ENCODE measurements at regions not wholly inside any gene's neighbourhood (a gene's known extent, or its start where the extent isn't known, plus 50 kb on each side); places are given as distances from the start of the nearest gene placed in this dataset.

GRCh38 chr17:77817953-77818352 lies 140.6 kb upstream of the TNRC6C start:
- Histone ChIP-seq H3K9ac (ENCODE audit: insufficient read depth in 1 of 2, low read depth in 2 of 2, low read length in 2 of 2) (no peak overlapping the region), H3K27ac (ENCODE audit: extremely low read depth, low read depth, low read length) (no peak overlapping the region), H4K20me1 (replicated peaks; ENCODE audit: control insufficient read depth, insufficient read depth, low read length) (0 out of 2 replicates have a peak, but pooled peaks cover 3% of the 10 kb centered on the region), H3K4me3 (no peak overlapping the region), H3K36me3 (ENCODE audit: control insufficient read depth, insufficient read depth, low read length) (no peaks in the 10 kb centered on the region), H3K4me1 (replicated peaks in 1 of 2; ENCODE audit: control insufficient read depth in 2 of 2, insufficient read depth in 2 of 2, low read length in 2 of 2) (no peaks in the 10 kb centered on the region; a peak in 1 of 5 replicates), H3K9me1 (ENCODE audit: control insufficient read depth, insufficient read depth, low read length) (peaks cover 3% of the 10 kb centered on the region), H3K4me2 (ENCODE audit: insufficient read depth, low read length) (no peak overlapping the region), H2AFZ (ENCODE audit: low read depth, low read length) (no peak overlapping the region), H3K27me3 (ENCODE audit: control insufficient read depth in 2 of 2, insufficient read depth in 2 of 2, low read length in 2 of 2) (peaks cover 28 to 50% of the 10 kb centered on the region in 2 experiments), H3K79me2 (ENCODE audit: control insufficient read depth, insufficient read depth, low read length) (no peaks in the 10 kb centered on the region), H3K9me3 (replicated peaks; ENCODE audit: control insufficient read depth, insufficient read depth, low read depth, low read length) (no peaks in the 10 kb centered on the region)
- WGBS (ENCODE audit: insufficient coverage, low coverage, missing lambda C conversion rate) = 0% methylated on average over 4 of the region's 4 CpGs
- intact Hi-C loops (cut with micrococcal nuclease) (no loop called here), in situ Hi-C loops (cut with MboI) (no loop called here)
- POLR2A ChIA-PET = interaction anchor here (1.3 kb wide), 1 partner anchor 10 kb away, joined by 4 read pairs; no protein-coding TSS in a partner anchor
- FAIRE-seq = no peak
- no TSS peak for BruUV-seq (replicated peaks)
- no peak for ATAC-seq
- TF ChIP-seq IFI16 (CRISPR knock-in tag; IDR thresholded peaks at IDR 0.05) (no peak), U2AF2 (optimal IDR thresholded peaks at IDR 0.05; ENCODE audit: low read depth, low read length) (no peak), FOS (IDR thresholded peaks at IDR 0.05; ENCODE audit: extremely low read depth, insufficient read length) (no peak), HEY1 (CRISPR knock-in tag; IDR thresholded peaks at IDR 0.05; ENCODE audit: borderline replicate concordance) (no peak), CBX1 (IDR thresholded peaks at IDR 0.05; ENCODE audit: low read depth) (no peak), MTA2 (IDR thresholded peaks at IDR 0.05; ENCODE audit: low read depth) (no peak), CHD7 (IDR thresholded peaks at IDR 0.05; ENCODE audit: low read depth, low read length) (no peak), ELF4 (CRISPR knock-in tag; IDR thresholded peaks at IDR 0.05) (no peak)
- no peak for DNase-seq (ENCODE audit: extremely low read depth in 1 of 4, low spot score in 3 of 4)
- CTCF ChIA-PET (ENCODE audit: low intra/inter-chr PET ratio) = no interaction called here
